Epithelial cell of prostate (primary cell): ENCODE measurements at regions not wholly inside any gene's neighbourhood (a gene's known extent, or its start where the extent isn't known, plus 50 kb on each side); places are given as distances from the start of the nearest gene placed in this dataset.
"Not testable (repeated sequence)": the region's sequence is repeated elsewhere in the genome, so short reads cannot be mapped to it uniquely, and the experiment has no call there.

Experiments used
- DNase-seq: peaks from one replicate; pipeline ENCODE4 v3.0.0-alpha.2; 2011; ENCODE audit warnings: low read depth, low spot score
- H3K27ac ChIP-seq: fragments of 450-650 bp; 2 replicates; pipeline ENCODE4 v1.5.1; 2017; ENCODE audit warnings: mild to moderate bottlenecking

DNA sequence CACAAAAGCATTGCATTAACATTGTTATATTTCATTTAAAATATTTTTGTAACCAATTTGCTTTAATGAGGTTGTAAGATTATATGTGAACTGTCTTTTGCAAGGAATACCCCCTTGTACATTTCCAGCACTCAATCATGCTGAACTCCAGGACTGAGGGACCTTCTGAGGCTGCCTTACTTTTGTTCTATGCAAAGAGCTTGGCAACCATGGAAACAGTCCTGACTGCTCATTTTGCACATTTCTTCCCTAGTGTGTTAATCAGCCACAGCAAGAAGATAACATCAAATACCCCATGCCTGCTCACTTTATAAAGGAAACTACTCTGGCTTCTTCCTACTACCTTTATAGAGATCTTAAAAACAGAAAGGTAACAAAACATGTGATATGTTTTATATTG lies 355.6 kb upstream of the IZUMO3 start:
- H3K27ac ChIP-seq = no peak overlapping the region
- no peak for DNase-seq

DNA sequence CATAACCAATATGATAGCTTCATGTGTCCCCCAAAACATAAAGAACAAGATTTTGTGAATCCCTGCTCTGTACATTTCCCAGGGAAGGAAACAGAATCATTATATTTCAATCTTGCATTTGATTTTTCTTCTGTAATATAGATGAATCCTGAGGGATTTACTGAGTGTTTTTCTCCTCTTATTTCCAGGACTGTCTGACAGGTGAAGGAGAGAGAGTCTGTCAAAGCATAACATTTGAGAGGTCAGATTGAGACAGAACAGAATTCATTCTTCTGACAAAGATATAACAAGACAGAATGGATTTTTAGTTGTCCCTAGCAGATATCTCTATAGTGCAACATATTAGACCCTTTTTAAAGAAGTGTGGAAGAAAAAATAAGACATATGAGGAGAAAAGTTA lies 354.5 kb upstream of the IZUMO3 start:
- DNase-seq = no peak
- no peak overlapping the region for H3K27ac ChIP-seq

DNA sequence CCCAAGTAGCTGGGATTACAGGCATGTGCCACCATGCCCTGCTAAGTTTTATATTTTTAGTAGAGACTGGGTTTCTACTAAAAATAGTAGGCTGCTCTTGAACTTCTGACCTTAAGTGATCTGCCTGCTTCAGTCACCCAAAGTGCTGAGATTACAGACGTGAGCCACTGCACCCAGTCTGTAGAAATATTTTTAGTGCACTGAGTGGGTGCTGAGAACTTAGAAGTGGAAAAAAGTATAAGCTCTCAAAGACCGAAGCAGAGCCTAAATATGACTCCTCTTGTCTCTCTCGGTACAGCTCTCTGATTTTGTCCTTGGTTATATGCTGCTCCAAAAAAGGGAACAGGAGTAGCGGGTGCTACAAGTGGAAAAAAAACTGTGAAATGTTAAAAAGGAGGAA lies 353.8 kb upstream of the IZUMO3 start:
- DNase-seq = no peak
- no peak overlapping the region for H3K27ac ChIP-seq

- no peak overlapping the region for H3K27ac ChIP-seq
- DNase-seq = no peak
Observed at GRCh38 chr9:24897826-24898225, 352.1 kb upstream of the IZUMO3 start.

GRCh38 chr9:24881361-24881760 lies 335.7 kb upstream of the IZUMO3 start:
- no peak for DNase-seq
- H3K27ac ChIP-seq = no peak overlapping the region

GRCh38 chr9:24879591-24879990 lies 333.9 kb upstream of the IZUMO3 start:
- DNase-seq = no peak

DNA sequence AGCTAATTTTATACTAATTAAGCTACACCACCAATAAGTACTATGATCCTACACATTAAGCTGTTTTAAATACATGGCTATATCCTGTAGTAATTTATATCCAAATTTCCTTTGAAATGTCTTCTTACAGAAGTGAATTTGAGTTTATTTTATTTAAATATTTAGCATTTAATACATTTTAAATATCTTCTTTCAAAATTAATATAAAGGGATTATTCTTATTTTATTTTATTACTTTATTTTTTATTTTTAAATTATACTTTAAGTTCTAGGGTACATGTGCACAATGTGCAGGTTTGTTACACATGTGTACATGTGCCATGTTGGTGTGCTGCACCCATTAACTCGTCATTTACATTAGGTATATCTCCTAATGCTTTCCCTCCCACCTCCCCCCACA lies 310.9 kb upstream of the IZUMO3 start:
- H3K27ac ChIP-seq, DNase-seq: not testable (repeated sequence)

More at GRCh38 chr9:24879591-24879990, 333.9 kb upstream of the IZUMO3 start:
- no peak overlapping the region for H3K27ac ChIP-seq

DNA sequence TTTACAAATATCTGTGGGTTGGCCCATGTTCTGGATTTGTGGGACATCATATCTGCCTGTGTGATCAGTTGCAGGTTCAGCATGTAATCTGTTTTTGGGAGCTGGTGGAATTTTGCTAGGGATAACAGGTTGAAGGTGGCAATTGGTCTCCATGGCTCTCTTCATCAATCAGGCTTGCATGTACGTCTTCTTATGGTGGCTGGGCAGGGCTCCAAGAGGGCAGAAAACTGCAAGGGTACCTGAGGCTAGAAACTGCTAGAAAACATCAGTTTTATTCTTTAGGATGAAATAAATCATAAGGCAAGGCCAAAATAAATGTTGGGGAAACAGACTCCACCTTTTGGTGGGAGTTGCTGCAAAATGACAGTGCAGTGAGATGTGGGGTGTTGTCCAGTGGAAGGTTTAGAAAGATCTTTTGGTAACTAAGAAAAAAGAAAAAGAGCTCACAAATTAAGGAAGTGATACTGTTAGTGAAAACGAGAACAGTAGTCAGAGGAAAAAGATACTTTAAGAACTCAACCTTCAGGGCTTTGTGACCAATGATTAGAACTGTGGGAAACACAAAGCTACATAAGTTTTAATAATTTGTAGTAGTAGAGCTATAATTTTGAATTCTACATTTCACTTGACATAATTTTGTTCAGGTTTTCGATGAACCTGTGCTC lies 300.7 kb upstream of the IZUMO3 start:
- H3K27ac ChIP-seq = no peak overlapping the region
- no peak for DNase-seq

DNA sequence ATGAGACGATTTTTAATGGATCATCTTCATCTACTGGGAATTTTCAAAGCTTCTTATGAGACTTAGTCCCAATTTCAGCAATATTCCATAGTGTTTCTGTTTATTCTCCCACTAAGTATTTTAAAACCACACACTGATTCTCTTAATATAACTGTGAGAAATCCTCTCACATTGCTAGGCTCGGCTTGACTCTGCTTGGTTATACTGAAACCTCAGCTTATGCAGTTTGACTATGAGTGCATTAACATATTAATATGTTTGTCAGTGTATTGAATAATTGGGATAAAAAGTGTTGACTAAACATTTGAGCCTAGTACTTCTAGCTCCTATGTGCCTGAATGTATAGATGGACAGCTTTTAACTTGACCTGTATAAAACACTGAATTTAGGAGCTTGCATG lies 298.5 kb upstream of the IZUMO3 start:
- H3K27ac ChIP-seq = no peak overlapping the region

GRCh38 chr9:24841993-24842392 lies 296.3 kb upstream of the IZUMO3 start:
- DNase-seq = no peak
- H3K27ac ChIP-seq = no peak overlapping the region

More for the DNA sequence above, 298.5 kb upstream of the IZUMO3 start:
- no peak for DNase-seq

DNA sequence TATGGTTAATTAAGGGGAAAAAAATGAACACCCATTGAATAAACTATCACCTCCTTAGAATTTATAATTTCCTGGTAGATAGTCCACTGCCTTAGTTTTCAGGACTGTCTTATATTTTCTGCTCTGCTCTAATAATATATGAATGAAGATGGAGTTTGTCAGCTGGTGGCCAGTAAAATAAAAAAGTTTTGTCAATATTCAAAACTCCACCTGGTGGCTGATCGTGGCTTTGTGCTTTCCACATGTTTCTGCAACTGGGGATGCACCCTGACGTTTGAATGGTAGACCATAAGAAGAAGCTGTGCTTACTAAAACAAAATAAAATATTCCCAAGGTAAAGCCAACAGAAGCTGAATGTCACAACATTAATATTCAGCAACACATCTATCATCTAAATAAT lies 286.6 kb upstream of the IZUMO3 start:
- H3K27ac ChIP-seq = no peak overlapping the region
- no peak for DNase-seq

DNA sequence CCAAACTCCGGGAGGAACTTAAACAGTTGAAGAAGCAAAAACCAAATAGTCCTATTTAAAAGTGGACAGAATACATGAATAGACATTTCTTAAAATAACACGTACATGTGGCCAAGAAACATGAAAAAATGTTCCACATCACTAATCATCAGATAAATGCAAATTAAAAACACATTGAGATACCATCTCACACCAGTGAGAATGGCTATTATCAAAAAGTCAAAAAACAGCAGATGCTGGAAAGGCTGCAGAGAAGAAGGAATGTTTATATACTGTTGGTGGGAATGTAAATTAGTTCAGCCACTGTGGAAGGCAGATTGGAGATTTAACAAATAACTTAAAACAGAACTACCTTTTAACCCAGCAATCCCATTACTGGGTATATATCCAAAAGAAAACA lies 283.0 kb upstream of the IZUMO3 start:
- H3K27ac ChIP-seq = no peak overlapping the region
- DNase-seq = no peak

DNA sequence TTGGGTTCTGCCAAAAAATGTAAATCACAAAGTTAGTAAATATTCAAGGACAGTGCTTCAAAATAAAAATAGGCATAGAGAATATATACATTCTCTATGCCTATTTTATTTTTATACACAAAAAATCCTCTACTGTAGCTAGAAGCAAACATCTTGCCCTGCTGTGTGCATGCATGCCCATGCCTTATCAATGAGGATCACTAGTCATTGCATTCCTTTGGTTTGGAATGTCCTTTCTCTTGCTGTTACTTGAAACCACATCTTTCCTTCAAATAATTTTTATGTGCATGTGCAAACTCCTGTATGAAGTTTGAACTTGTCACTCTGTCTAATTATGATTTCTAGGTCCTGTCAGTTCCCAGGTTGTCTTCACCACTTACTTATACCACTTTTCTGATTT lies 278.9 kb upstream of the IZUMO3 start:
- H3K27ac ChIP-seq = no peak overlapping the region
- no peak for DNase-seq

DNA sequence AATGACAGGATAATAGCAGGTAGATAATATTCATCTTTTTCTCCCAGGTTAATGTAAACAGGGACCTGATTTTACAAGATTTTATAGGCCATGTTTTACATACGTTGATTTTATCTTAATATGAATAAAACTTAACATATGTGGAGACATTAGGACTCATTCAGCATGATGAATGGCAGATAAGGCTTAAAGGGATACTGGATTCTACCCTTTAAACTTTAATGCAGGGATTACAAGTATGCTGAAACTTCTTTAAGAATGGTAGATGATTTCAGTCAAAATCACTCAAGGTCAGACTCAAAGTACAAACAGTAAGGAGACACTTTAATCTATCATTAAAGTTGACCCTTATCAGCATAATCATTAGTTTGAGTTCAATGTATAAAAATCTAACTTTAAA lies 274.5 kb upstream of the IZUMO3 start:
- no peak overlapping the region for H3K27ac ChIP-seq
- DNase-seq = no peak

- H3K27ac ChIP-seq = no peak overlapping the region
- no peak for DNase-seq
Observed at GRCh38 chr9:24817756-24818155, 272.1 kb upstream of the IZUMO3 start.

GRCh38 chr9:24816006-24816405 lies 270.3 kb upstream of the IZUMO3 start:
- H3K27ac ChIP-seq = no peak overlapping the region
- no peak for DNase-seq

- no peak for DNase-seq
- no peak overlapping the region for H3K27ac ChIP-seq
Observed at GRCh38 chr9:24801344-24801743, 255.6 kb upstream of the IZUMO3 start.

GRCh38 chr9:24793787-24794186 lies 248.1 kb upstream of the IZUMO3 start:
- H3K27ac ChIP-seq = no peak overlapping the region
- DNase-seq = no peak

- no peak for DNase-seq
Observed at GRCh38 chr9:24776226-24776625, 230.5 kb upstream of the IZUMO3 start.

DNA sequence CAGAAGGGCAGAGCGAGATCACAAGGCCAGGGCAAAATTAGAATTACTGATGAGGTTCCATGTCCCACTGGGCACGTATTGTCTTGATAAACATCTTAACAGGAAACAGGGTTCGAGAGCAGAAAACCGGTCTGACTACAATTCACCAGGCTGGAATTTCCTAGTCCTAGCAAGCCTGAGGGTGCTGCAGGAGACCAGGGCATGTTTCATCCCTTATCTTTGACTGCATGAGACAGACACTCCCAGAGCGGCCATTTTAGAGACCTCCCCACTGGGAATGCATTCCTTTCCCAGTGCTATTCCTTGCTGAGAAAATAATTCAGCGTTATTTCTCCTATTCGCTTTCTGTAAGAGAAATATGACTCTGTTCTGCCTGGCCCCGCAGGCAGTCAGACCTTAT lies 228.5 kb upstream of the IZUMO3 start:
- H3K27ac ChIP-seq, DNase-seq: not testable (repeated sequence)

More at GRCh38 chr9:24776226-24776625, 230.5 kb upstream of the IZUMO3 start:
- no peak overlapping the region for H3K27ac ChIP-seq

DNA sequence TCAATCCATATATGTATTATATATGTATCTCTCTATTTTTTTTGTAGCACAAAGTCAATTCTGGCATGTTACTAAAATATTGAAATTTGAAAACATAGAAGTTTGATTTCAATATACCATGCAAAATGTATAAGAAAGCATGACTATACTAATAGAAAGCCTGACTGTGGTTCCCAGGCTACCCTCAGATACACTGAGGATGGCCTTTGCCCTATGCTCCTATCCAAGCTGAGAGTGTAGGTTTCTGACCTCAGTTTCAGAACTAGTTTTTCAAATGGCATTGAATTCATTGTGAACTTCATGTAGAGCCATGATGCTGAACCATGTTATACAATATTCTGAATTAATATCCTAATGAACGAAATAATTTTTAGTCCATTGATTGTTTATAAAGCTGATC lies 220.4 kb upstream of the IZUMO3 start:
- H3K27ac ChIP-seq = no peak overlapping the region
- no peak for DNase-seq

DNA sequence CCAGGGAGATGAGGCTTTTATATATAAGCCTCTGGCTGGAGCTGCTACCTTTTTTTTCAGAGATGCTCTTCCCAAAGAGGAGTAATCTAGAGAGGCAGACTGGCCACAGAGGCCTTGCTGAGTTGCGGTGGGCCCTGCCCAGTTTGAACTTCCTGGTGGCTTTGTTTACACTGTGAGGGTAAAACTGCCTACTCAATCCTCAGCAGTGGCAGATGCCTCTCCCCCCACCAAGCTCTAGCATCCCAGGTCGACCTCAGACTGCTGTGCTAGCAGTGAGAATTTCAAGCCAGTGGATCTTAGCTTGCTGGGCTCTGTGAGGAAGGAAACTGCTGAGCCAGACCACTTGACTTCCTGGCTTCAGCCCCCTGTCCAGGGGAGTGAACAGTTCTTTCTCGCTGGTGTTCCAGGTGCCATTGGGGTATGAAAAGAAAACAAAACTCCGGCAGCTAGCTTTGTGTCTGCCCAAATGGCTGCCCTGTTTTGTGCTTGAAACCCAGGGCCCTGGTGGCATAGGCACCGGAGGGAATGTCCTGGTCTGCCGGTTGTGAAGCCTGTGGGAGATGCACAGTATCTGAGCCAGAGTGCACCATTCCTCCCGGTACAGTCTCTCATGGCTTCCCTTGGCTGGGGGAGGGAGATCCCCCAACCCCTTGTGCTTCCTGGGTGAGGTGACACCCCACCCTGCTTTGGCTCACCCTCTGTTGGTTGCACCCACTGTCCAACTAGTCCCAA lies 219.5 kb upstream of the IZUMO3 start:
- no peak overlapping the region for H3K27ac ChIP-seq
- no peak for DNase-seq
